ENCODE measurements at regions not wholly inside any gene's neighbourhood (a gene's known extent, or its start where the extent isn't known, plus 50 kb on each side); places are given as distances from the start of the nearest gene placed in this dataset.
A peak's percentile ranks its signal among the peaks of the same experiment; 100 is the strongest.

DNA sequence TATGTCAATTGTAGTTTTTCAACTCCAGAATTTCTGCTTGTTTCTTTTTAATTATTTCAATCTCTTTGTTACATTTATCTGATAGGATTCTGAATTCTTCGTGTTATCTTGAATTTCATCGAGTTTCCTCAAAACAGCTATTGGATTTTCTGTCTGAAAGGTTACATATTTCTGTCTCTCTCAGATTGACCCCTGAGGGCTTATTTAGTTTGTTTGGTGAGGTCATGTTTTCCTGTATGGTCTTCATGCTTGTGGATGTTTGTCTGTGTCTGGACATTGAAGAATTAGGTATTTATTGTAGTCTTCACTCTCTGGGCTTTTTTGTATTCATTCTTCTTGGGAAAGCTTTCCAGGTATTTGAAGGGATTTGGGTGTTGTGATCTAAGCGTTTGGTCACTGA is 85.6 kb downstream of the SNAPC1 start:
- DNase-seq (ENCODE audit: low spot score in 2 of 2) = no peak
- in situ Hi-C loops (cut with MboI; ENCODE audit: low sequenced_read_pairs) = no loop called here
- Histone ChIP-seq H3K9me3 (no peaks in the 10 kb centered on the region), H3K4me3 (no peak overlapping the region), H3K27me3 (ENCODE audit: low read depth) (0 out of 2 replicates have a peak, but pooled peaks cover 2% of the 10 kb centered on the region), H3K36me3 (replicated peaks) (no peaks in the 10 kb centered on the region), H3K4me1 (no peaks in the 10 kb centered on the region)

GRCh38 chr14:61854898-61855297 is 92.7 kb downstream of the SNAPC1 start:
- no peaks in the 10 kb centered on the region for H3K9me3 ChIP-seq
- no peak for DNase-seq (ENCODE audit: low spot score in 2 of 2)
- H3K4me3 ChIP-seq = no peak overlapping the region
- in situ Hi-C loops (cut with MboI; ENCODE audit: low sequenced_read_pairs) = no loop called here
- peaks cover 2% of the 10 kb centered on the region; the same call in 1 of the 2 replicates for H3K27me3 ChIP-seq (ENCODE audit: low read depth)
- no peaks in the 10 kb centered on the region for H3K4me1 ChIP-seq
- no peaks in the 10 kb centered on the region for H3K36me3 ChIP-seq (replicated peaks)

GRCh38 chr14:61860294-61860918 is 98.2 kb downstream of the SNAPC1 start:
- no peaks in the 10 kb centered on the region for H3K9me3 ChIP-seq
- peak; percentile 23 to 69 for DNase-seq (ENCODE audit: low spot score in 2 of 2)
- no peaks in the 10 kb centered on the region for H3K4me1 ChIP-seq

GRCh38 chr14:61861320-61861865 is 99.2 kb downstream of the SNAPC1 start:
- no peak for DNase-seq (ENCODE audit: low spot score in 2 of 2)
- H3K36me3 ChIP-seq (replicated peaks) = no peaks in the 10 kb centered on the region
- no peaks in the 10 kb centered on the region for H3K9me3 ChIP-seq
- H3K4me3 ChIP-seq = no peak overlapping the region
- in situ Hi-C loops (cut with MboI; ENCODE audit: low sequenced_read_pairs) = no loop called here
- no peaks in the 10 kb centered on the region for H3K4me1 ChIP-seq
- H3K27me3 ChIP-seq (ENCODE audit: low read depth) = peaks cover 3% of the 10 kb centered on the region; the same call in 1 of the 2 replicates

More at GRCh38 chr14:61860294-61860918, 98.2 kb downstream of the SNAPC1 start:
- in situ Hi-C loops (cut with MboI; ENCODE audit: low sequenced_read_pairs) = no loop called here
- Histone ChIP-seq H3K36me3 (replicated peaks) (no peaks in the 10 kb centered on the region), H3K27me3 (ENCODE audit: low read depth) (no peaks in the 10 kb centered on the region; the same call in 1 of the 2 replicates), H3K4me3 (no peak overlapping the region)

DNA sequence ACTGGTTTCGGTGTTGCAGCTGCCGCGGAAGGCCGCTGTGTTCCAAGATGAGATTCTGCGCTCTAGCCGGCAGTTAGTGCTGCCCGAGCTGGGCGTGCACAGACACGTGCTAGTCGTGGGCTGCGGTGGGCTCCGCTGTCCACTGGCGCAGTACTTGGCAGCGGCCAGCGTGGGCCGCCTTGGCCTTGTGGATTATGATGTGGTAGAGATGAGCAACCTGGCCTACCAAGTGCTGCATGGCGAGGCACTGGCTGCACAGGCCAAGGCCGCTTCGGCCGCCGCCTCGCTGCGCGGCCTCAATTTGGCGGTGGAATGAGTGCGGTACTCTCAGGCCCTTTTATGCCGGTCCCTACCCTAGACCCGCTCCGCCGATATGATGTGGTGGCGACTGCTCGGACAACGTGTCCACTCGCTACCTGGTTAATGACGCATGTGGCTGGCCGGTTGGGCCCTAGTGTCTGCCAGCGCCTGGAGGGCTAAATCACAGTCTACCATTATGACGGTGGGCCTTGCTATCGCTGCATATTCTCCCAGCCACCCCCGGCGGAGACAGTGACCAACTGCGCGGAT is 102.2 kb downstream of the SNAPC1 start:
- Histone ChIP-seq H3K4me1 (no peaks in the 10 kb centered on the region), H3K36me3 (replicated peaks) (no peaks in the 10 kb centered on the region), H3K9me3 (no peaks in the 10 kb centered on the region), H3K4me3 (no peak overlapping the region), H3K27me3 (ENCODE audit: low read depth) (peaks cover 13% of the 10 kb centered on the region; the same call in 1 of the 2 replicates)
- in situ Hi-C loops (cut with MboI; ENCODE audit: low sequenced_read_pairs) = no loop called here
- no peak for DNase-seq (ENCODE audit: low spot score in 2 of 2)

DNA sequence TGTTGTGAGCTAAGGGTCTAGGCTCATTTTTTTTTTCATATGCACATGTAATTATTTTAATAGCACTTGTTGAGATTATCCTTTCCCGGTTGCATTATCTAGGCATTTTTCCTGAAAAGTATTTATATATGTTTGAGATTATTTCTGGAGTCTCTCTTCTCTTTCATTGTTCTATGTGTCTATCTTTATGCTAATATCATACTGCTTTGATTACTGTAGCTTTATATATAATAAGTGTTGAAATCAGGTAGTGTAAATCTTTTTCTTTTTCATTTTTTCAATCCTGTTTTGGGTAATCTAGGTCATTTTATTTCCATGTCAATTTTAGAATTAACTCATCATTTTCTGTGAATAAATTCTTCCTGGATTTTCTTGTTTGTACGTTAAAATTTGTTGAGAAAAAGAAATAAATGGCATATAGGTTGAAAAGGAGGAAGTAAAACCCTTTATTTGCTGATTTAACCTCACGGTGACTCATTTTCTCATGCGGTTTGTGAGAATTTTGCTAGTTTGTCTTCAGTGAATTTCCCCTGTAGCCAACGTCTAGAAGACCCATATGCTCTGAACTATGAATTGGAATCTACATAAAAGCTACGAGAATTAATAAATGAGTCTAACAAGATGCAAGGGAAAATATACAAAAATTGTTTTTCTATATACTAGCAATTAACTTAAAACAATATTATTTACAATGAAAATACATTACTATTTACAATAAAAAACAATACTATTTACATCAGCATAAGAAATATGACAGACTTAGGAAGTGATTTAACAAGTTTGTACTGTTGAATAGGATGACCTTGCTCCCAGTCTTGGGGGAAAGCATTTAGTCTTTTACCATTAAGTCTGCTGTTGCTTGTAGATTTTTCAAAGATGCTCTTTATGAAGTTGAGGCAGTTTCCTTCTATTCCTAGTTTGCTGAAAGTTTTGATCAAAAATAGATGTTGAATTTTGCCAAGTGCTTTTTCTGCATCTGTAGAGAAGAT is 105.0 kb downstream of the SNAPC1 start:
- in situ Hi-C loops (cut with MboI; ENCODE audit: low sequenced_read_pairs) = no loop called here
- no peak for DNase-seq (ENCODE audit: low spot score in 2 of 2)

GRCh38 chr14:61868846-61869245 is 106.6 kb downstream of the SNAPC1 start:
- Histone ChIP-seq H3K4me1 (no peaks in the 10 kb centered on the region), H3K36me3 (replicated peaks) (no peaks in the 10 kb centered on the region)
- in situ Hi-C loops (cut with MboI; ENCODE audit: low sequenced_read_pairs) = no loop called here

More for the DNA sequence above, 105.0 kb downstream of the SNAPC1 start:
- no peaks in the 10 kb centered on the region for H3K36me3 ChIP-seq (replicated peaks)
- H3K4me1 ChIP-seq = no peaks in the 10 kb centered on the region
- H3K9me3 ChIP-seq = no peaks in the 10 kb centered on the region
- no peak overlapping the region for H3K4me3 ChIP-seq
- H3K27me3 ChIP-seq (ENCODE audit: low read depth) = peaks cover 13% of the 10 kb centered on the region; the same call in 1 of the 2 replicates

GRCh38 chr14:61870163-61870562 is 107.9 kb downstream of the SNAPC1 start:
- in situ Hi-C loops (cut with MboI; ENCODE audit: low sequenced_read_pairs) = no loop called here
- Histone ChIP-seq H3K4me1 (no peaks in the 10 kb centered on the region), H3K4me3 (no peak overlapping the region), H3K36me3 (replicated peaks) (no peaks in the 10 kb centered on the region), H3K27me3 (ENCODE audit: low read depth) (peaks cover 13% of the 10 kb centered on the region), H3K9me3 (no peaks in the 10 kb centered on the region)
- no peak for DNase-seq (ENCODE audit: low spot score in 2 of 2)

More at GRCh38 chr14:61868846-61869245, 106.6 kb downstream of the SNAPC1 start:
- H3K27me3 ChIP-seq (ENCODE audit: low read depth) = peaks cover 13% of the 10 kb centered on the region; the same call in 1 of the 2 replicates
- DNase-seq (ENCODE audit: low spot score in 2 of 2) = no peak
- H3K4me3 ChIP-seq = no peak overlapping the region
- no peaks in the 10 kb centered on the region for H3K9me3 ChIP-seq

DNA sequence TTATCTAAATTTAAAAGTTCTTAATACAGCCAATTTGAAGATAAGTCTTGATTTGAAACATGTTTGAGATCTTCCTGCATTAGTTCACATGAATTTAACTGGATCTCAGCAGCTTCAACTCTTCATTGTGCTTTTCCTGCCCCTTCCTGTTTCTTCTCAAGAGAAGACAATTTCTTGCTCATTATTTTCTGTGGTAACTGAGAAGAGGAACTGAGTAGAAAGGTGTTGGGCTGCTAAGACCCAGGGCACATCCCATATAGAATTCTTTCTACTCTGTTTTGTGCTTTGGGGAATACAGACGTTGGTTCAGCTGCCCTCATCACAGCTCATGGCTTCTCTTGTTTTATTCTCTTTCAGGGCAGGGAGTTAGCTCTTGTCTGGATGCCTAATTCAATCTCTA is 110.2 kb downstream of the SNAPC1 start:
- no peak overlapping the region for H3K4me3 ChIP-seq
- H3K4me1 ChIP-seq = no peaks in the 10 kb centered on the region
- H3K9me3 ChIP-seq = no peaks in the 10 kb centered on the region
- in situ Hi-C loops (cut with MboI; ENCODE audit: low sequenced_read_pairs) = no loop called here
- no peaks in the 10 kb centered on the region for H3K36me3 ChIP-seq (replicated peaks)
- H3K27me3 ChIP-seq (ENCODE audit: low read depth) = peaks cover 12% of the 10 kb centered on the region
- no peak for DNase-seq (ENCODE audit: low spot score in 2 of 2)

DNA sequence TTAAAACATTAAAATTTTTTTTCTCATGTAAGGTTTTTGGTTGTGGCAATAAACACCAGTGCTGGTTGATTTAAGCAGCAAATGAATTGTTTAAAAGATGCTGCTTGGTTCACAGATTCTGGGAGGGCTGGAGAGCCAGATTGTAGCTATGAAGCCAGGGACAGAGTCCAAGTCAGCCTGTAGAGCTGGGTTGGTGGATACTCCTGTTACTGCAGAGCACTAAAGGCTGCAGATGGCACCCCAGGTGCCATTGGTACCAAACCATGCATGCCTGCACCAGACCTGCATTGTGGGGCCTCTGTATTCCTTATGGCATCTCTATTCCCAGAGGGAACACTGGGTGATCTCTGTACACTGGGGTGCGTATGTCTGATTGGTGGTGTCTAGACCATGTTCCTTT is 113.3 kb downstream of the SNAPC1 start:
- Histone ChIP-seq H3K36me3 (replicated peaks) (no peaks in the 10 kb centered on the region), H3K9me3 (no peaks in the 10 kb centered on the region), H3K4me3 (no peak overlapping the region), H3K4me1 (no peaks in the 10 kb centered on the region), H3K27me3 (ENCODE audit: low read depth) (peaks cover 9% of the 10 kb centered on the region)
- in situ Hi-C loops (cut with MboI; ENCODE audit: low sequenced_read_pairs) = loop anchor here (25.0 kb wide), 1 partner anchor 237 kb away; no protein-coding TSS in a partner anchor
- DNase-seq (ENCODE audit: low spot score in 2 of 2) = no peak

DNA sequence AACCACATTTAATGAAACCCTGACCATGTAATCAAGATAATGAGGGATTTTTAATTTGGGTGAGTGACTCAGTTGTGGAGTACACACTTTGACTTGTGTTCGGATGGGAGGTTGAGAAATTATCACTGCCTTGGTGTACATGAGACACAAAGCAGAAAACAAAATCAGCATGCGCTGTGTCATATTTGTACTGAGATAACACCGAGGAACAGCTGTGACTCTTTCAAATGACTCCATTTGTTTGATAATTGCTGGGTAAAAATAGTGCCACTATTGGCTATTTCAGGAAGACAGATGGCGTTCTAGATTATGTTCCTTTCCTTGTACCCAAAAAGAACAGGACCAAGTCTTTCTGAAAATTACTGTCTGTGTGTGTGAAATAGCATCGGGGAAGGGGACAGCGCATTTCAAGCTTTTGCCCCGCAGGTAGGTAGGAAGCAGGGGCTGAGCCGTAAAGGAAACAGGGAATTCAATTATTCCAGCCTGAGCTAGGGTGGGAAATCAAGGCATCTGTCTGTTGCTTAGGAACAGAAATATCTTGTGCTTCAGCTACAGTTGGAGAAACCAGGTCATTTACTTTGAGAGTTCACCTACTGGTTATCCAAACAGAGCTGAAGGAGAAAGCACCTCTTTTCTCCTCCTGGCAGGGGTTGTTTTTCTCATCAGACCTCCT is 114.3 kb downstream of the SNAPC1 start:
- H3K36me3 ChIP-seq (replicated peaks) = no peaks in the 10 kb centered on the region
- H3K4me1 ChIP-seq = no peaks in the 10 kb centered on the region
- peaks cover 9% of the 10 kb centered on the region for H3K27me3 ChIP-seq (ENCODE audit: low read depth)
- DNase-seq (ENCODE audit: low spot score in 2 of 2) = no peak
- H3K4me3 ChIP-seq = no peak overlapping the region
- in situ Hi-C loops (cut with MboI; ENCODE audit: low sequenced_read_pairs) = loop anchor here (25.0 kb wide), 1 partner anchor 236 kb away; no protein-coding TSS in a partner anchor
- H3K9me3 ChIP-seq = no peaks in the 10 kb centered on the region

GRCh38 chr14:61877035-61877390 is 114.8 kb downstream of the SNAPC1 start:
- no peaks in the 10 kb centered on the region for H3K36me3 ChIP-seq (replicated peaks)
- in situ Hi-C loops (cut with MboI; ENCODE audit: low sequenced_read_pairs) = loop anchor here (25.0 kb wide), 1 partner anchor 235 kb away; no protein-coding TSS in a partner anchor
- H3K9me3 ChIP-seq = no peaks in the 10 kb centered on the region
- H3K4me3 ChIP-seq = no peak overlapping the region
- peaks cover 9% of the 10 kb centered on the region for H3K27me3 ChIP-seq (ENCODE audit: low read depth)
- no peaks in the 10 kb centered on the region for H3K4me1 ChIP-seq
- no peak for DNase-seq (ENCODE audit: low spot score in 2 of 2)

DNA sequence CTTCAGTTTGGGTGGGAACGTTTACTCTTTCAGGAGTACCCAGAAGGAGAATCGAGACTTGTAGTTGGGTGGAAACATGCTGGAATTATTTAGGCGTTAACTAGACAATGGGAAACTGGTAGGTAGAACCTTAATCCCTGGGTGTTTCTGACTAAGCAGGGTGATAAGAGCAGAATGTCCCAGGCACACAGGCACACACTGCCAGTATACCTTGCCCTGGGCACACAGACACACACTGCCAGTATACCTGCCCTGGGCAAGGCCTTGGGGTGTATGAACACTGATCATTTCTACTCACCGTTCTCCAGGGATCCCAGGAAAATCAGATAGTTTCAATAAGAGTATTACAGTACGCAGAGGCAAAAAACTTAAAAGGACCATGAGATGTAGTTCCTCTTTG is 115.5 kb downstream of the SNAPC1 start:
- Histone ChIP-seq H3K4me3 (no peak overlapping the region), H3K27me3 (ENCODE audit: low read depth) (peaks cover 9% of the 10 kb centered on the region), H3K36me3 (replicated peaks) (no peaks in the 10 kb centered on the region), H3K9me3 (no peaks in the 10 kb centered on the region), H3K4me1 (no peaks in the 10 kb centered on the region)
- no peak for DNase-seq (ENCODE audit: low spot score in 2 of 2)
- in situ Hi-C loops (cut with MboI; ENCODE audit: low sequenced_read_pairs) = loop anchor here (25.0 kb wide), 1 partner anchor 235 kb away; no protein-coding TSS in a partner anchor
